ENCODE measurements at regions not wholly inside any gene's neighbourhood (a gene's known extent, or its start where the extent isn't known, plus 50 kb on each side); places are given as distances from the start of the nearest gene placed in this dataset.

- TF ChIP-seq ISL1 (CRISPR knock-in tag; IDR thresholded peaks at IDR 0.05) (no peak), ZFP3 (CRISPR knock-in tag; IDR thresholded peaks at IDR 0.05) (no peak)
Observed at GRCh38 chr14:35989736-35990135, 163.6 kb downstream of the BRMS1L start.
